CD4-positive, alpha-beta T cell treated with Interleukin-15 for 4 hours (primary cell): ENCODE measurements at regions not wholly inside any gene's neighbourhood (a gene's known extent, or its start where the extent isn't known, plus 50 kb on each side); places are given as distances from the start of the nearest gene placed in this dataset.
"Not testable (repeated sequence)": the region's sequence is repeated elsewhere in the genome, so short reads cannot be mapped to it uniquely, and the experiment has no call there.

Experiments used
- DNase-seq: peaks from one replicate; pipeline ENCODE4 v3.0.0-alpha.2; 2020; ENCODE audit warnings: low spot score

DNA sequence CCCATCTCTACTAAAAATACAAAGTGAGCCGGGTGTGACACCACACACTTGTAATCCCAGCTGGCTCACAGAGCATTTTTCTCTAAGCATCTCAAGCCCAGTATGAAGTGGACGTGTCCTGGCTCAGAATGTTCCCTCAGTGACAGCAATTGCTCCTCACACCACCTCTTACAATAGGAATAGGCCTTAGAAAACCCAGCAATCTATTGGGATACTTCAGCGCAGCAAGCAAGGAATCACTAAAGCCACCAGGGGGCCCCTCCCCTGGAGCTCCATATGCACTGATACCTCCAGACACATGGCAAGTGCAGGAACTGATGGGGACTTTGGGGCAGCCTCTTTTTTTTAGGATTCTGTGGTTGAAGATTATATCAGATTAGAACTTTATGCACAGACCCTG is 82.5 kb upstream of the GOLGA6L6 start:
- DNase-seq = not testable (repeated sequence)

DNA sequence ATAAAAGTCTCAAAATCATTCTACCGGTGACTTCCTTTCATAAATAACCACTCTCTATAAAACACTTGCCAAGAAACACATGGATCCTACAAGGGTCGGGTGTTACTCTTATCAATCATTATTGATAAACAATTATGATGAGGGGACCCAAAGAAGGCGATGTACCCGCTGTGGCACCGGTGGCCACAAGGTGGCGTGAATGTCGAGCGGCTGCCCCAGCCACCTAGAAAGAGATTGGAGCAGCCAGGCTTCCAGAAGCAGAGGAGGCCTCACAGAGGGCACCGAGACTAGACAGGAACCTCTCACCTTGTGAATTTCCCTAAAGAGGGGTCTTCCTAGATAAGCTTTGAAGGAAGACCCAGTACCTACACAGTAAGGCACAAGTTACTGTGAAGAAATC is 80.5 kb upstream of the GOLGA6L6 start:
- not testable (repeated sequence) for DNase-seq

DNA sequence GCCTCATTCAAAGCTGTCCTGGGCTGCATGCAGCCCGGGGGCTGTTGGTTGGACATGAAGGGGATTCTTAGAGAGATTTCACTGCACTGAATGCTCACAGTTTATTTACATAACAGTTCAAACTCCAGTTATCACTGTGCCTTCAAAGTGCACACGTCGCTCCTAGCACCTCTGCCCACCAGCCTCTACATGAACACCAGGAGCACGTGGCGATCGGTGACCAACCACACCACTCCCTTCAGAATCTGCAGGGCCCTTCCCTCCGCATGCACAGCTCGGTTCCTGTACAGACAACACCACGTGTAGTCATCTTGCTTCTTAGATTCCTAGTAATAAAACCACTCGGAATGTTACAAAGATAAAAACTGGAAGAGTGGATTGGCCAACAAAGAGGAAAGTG is 72.9 kb upstream of the GOLGA6L6 start:
- DNase-seq = not testable (repeated sequence)

DNA sequence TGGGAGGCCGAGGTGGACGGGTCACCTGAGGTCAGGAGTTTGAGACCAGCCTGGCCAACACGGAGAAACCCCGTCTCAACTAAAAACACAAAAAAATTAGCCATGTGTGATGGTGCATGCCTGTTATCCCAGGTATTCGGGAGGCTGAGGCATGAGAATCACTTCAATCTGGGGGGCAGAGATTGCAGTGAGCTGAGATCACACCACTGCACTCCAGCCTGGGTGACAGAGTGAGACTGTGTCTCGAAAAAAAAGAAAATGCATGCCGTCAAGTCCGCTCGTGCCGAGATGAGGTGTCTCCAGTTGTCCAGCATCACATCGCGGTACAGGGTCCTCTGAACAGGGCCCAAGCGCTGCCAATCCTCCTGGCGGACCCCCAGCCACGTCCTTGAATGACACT is 71.2 kb upstream of the GOLGA6L6 start:
- DNase-seq = not testable (repeated sequence)

DNA sequence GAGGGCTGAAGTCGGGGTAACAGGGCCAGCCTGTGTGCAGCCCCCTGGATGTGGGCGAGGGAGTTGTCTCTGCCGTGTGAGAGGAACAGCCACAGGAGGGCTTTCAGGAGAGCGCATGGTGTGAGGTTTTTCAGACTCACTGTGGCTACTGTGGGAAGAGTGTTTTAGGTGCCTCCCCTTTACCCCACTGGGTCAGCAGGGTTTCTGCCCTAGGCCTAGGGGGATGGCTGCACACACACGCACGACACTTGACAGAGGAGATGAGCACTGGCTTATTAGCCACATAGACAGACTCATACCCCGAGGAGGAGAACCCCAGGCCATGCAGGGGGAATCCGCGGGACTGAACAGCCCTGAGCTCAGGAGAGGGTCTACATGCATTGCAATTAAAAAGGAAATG is 70.8 kb upstream of the GOLGA6L6 start:
- DNase-seq = not testable (repeated sequence)

DNA sequence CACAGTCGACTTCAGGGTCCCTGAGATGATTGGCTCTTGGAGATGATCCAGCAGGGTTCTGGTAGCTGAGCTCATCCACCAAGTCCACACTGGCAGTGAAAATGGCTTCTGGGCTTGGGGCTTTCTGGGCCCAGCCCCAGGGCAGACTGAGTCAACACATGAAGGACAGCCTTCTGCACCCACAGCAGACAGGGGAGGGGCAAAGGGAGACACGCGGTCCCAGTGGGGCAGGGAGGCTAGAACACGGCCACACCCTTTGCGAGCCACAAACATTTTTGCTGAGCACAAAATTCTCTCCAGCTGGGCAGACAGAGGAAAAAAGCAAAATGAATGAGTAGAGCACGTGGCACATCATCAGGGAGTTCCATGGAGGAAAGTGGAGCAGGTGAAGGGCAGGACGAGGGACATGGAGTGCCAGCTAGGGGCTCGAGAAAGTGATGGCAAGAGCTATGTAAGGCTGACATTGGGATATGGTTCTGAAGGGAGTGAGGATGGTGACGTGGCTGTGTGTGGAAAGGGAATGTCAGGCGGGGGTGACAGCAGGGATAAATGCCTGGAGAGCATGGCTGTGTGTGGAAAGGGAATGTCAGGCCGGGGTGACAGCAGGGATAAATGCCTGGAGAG is 70.2 kb upstream of the GOLGA6L6 start:
- DNase-seq = not testable (repeated sequence)

DNA sequence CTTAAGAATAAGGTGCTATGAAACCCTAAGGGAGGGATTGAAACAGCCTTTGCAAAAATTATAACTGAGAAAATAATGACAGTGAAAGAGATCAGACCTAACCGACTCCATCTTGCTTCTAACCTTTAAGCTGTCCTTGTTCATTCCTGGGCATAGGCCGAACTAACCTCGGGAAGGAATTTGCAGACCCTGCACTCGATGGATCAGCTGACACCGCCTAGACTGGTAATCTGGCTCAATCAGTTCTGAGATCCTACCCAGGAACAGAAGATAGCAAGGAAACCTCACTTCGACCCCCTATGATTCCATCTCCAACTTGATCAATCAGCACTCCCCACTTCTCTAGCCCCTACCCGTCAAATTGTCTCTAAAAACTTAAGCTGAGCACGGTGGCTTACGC is 66.6 kb upstream of the GOLGA6L6 start:
- DNase-seq = not testable (repeated sequence)

DNA sequence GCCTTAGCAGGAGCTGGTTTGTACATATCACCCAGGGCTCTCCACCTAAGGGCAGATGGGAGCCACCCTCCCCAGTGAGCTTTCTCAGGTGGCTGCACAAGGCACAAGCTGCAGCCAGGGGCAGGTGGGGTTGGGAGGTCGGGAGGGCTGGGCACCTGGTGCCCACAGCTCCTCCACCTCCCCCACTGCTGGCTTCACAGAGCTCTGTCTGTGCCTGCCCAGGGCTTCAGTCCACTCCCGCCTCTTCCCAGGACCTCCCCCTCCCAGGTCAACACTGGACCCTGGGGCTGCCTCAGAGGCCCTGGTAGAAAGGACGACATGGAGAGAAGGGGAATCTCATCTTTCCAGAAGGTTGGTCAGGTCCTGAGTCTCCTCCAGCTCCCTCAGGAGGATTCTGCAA is 55.6 kb upstream of the GOLGA6L6 start:
- DNase-seq = not testable (repeated sequence)

DNA sequence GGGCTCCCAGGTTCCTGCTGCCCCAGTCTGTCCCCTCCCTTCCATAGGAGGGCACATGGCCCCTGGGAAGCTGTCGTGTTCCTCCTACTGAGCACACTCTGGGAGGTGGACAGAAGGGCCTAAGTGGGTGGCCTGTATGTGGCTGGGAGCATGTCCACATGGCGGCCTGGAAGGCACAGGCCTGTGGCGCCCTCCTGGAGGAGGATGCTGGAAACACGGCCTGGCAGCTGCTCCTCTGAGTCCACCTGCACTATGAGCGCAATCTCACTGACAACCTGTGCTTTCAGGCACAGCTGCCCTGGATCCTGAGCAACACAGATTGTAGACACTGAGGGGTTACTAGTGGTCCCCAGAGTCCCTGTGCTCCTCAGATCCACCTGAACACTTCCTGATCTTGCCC is 52.6 kb upstream of the GOLGA6L6 start:
- DNase-seq = not testable (repeated sequence)

DNA sequence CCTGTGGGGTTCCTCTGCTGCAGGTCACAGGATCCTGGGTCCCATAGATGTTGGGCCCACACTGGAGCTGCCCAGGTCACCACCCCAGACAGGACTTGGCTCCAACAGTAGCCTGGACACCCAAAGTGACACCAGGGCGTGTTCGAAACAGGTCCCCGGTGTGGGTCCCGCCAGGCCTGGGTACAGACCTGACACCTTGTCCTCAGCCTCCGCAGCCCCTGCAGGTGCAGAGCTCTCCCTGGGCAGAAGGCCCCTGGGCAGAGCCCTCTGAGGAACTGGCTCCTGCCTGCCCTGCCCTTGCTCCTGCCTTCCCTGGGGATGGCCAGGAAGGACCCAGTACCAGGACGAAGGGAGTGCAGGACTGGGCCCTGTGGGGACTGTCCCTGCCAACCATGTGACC is 50.3 kb upstream of the GOLGA6L6 start:
- DNase-seq = not testable (repeated sequence)
